ENCODE measurements at regions not wholly inside any gene's neighbourhood (a gene's known extent, or its start where the extent isn't known, plus 50 kb on each side); places are given as distances from the start of the nearest gene placed in this dataset.
A peak's percentile ranks its signal among the peaks of the same experiment; 100 is the strongest.

DNA sequence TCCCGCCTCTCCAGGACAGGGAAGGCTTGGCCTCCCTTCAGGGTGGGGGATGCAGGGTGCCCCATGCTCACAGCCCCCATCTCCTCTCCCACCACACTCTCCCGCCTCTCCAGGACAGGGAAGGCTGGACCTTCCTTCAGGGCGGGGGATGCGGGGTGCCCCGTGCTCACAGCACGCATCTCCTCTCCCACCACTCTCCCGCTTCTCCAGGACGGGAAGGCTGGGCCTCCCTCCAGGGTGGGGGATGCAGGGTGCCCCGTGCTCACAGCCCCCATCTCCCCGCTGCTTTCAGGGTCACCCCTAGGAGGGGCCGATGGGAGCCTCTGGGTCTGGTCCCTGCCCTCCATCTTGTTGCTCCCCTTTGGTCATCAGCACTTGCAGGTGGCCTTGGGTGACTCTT, 348.0 kb downstream of the CTTN start:
- DNase-seq: no peak

DNA sequence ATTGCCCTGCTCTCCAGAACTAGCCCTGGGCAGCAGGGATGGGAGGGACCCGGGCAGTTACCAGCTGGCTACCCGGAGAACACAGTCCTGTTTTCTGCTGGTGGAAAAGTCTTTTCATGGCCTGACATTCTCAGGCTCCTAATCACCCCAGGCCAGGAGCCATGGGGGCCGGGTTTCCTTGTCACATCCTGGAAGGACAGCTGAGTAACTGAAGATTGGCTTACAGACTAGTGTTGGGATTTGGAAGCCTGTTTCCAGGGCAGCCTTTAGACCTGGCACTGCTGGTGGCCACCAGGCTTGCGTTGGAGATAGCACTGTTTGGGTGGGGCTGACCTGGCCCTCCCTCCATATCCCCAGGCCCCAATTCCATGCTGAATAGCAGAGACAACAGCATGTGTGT, 349.0 kb downstream of the CTTN start:
- no peak for DNase-seq

DNA sequence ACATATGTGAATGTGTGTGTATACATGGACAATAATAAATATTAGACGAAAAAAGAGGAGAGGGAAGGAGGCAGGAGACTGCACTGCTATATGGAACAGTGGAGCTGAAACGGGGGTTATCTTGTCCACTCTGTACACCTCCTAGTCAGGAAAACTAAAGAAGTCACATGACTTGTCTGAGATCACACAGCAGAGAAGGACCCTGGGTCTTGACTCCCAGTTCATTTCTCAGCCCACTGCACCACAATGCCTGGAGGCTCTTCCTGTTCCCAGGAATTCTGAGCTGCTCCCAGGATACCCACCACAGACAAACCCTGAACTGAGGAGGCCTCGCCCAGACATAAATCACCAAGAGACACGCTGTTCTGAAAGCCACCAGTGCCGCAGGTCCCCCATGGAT, 349.6 kb downstream of the CTTN start:
- DNase-seq: no peak

DNA sequence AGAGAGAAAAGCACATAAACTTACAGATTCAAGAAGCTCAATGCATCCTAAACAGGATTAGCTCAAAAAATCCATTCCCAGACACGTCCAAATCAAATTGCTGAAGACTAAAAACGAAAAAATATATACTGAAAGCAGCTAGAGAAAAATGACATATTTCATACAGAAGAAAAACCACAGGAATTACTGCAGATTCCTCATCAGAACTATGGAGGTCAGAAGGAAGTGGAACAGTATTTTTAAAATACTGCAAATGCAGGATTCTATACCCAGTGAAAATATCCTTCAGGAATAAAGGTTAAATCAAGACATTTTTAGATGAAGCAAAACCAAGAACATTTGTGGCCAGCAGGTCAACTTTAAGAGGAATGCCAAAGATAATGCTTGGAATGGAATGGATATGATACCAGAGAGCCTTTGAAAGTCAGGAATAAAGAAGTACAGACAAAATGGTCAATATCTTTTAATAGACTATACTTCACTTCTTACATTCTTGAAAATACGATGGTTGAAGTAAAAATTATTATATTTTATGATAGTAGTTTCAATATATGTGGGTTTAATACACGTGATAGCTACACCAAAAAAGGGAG, 352.9 kb downstream of the CTTN start:
- peak in 1 of 3 experiments; percentile 23 for DNase-seq

DNA sequence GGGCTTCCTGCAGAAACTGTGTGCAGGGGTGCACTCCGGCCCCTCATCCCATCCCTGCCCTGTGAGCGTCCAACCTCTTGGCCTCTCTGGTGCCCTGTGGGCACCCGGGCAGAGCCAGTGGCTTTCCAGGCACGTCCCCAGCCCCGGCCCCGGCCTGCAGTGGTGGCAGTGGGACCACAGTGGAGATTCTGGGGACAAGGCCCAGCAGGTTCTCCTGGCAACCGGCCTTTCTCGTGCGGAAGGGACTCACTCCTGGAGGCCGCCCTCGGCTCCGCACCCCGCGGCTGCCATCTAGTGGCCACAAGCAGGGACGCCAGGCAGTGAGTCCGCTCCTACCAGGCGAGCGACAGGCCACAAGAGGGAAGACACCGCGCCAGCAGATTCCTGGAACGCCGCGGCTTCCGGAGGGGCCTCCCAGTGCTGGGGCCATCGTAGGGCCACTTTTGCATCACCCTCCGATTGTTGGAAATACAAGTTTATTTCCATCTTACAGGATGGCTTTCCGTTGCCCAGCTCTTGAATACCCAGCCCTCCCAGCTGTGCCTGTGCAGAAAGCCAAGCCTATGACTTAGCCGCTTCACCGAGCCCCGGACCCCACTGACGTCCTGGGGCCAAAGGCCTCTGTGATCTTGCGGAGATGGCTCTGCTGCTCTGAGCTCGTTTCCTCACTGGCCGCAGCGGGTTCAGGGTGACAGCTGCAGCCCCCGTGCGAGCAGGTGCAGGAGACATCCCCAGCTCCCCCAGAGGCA, 357.3 kb downstream of the CTTN start:
- DNase-seq: peak; percentile 74 to 90 (median 78)

DNA sequence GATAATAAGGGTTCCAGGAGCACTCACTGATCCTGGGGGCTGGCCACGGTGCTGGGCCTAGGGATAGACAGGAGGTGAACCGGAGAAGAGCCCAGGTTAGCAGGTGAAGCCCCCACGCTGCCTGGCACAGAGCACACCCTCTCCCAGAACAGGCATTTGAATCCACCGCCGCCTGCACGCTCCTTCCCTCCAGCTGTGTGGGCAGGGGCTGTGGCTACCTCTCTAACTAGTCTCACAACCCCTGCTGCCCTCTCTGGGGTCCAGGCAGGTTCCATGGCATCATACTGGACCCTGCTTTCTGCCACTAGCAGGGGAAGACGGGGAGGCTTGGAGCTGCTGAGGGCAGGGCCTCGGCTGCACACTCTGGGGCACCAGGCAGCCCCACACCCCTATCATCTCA, 358.0 kb downstream of the CTTN start:
- DNase-seq: no peak

DNA sequence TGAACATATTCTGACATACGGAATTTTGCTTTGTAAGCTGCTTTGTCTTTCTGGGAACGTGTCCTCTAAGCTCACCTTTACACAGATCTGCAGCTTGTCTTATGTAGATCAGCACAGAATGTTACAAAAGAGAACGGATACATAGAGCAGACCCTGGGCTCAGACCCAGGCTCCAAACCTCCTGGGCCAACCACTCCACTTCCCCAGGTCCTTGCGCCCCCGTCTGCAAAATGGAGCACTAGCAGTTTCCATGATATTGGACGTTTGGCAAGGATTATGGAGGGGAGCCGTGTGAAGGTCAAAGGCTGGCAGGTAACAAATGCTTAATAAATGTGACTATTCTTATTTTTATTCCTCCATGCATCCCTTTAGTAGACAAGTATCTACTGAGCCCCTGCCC, 358.4 kb downstream of the CTTN start:
- DNase-seq: no peak

DNA sequence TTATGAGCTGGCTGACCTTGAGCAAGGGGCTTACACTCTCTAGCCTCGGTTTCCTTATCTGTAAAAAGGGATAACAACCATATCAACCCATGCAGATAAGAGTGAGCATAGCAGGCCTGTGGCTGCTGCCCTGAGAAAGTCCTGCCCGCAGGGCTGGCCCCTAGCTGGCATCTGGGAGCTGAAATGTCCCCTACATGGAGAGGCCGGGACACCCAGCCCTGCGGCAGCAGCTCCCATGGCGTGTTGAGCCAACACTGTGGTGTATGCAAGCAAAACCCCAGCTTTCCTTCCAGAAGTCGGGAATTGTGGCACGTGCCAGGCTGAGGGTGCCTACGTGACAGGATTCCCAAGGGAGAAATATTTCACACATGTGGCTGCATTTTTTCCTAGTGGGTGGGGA, 358.9 kb downstream of the CTTN start:
- DNase-seq: no peak

DNA sequence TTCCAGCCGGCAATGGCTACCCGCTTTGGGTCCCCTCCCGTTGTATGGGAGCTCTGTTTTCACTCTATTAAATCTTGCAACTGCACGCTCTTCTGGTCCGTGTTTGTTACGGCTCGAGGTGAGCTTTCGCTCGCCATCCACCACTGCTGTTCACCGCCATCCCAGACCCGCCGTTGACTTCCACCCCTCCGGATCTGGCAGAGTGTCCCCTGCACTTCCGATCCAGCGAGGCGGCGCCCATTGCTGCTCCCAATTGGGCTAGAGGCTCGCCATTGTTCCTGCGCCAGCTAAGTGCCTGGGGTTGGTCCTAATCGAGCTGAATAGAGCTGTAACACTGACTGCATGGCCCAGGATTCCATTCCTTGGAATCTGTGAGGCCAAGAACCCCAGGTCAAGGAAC, 359.9 kb downstream of the CTTN start:
- DNase-seq: no peak

DNA sequence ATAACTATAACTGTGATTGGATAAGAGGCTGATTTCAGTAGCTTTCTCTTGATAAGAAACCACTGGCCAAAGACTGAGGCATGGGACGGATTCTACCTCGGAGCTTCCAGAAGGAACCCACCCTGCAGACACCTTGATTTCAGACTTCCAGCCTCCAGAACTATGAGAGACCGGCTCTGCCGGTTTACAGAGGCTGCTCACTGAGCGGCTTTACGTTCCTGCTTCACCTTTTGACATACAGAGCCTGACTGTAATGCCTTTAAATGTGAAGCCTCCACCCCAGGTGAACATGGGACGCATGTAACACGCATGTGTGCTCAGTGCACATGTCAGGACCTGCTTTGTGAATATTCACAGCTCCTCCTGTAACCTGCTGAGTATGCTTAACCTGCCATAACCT, 361.5 kb downstream of the CTTN start:
- no peak for DNase-seq

DNA sequence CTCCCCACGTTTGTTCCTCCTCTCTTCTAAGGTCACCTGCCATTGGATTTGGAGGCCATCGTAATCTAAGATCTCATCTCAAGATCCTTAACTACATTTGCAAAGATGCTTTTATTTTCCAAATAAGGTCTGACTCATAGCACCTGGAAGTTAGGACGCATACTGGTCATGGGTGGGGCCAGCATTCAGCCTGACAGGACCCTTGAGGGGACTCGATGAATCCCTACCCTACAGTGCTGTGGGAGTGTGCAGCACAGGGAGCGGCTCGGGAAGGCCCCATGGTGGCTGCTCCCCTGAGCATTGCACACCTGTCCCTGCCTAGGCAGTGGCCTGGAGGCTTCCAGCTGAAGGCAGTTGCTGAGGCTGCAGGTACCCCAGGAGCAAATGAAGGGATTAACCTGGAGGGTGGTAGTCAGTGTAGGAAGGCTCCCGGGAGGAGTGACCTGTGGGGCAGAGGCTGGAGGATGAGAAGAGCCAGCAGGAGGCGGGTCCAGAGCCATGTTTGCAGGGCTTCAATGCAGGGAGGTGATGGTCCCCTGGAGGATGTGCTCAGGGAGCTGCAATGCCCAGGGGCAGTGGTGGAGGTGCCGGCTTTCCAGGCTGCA, 362.2 kb downstream of the CTTN start:
- no peak for DNase-seq

DNA sequence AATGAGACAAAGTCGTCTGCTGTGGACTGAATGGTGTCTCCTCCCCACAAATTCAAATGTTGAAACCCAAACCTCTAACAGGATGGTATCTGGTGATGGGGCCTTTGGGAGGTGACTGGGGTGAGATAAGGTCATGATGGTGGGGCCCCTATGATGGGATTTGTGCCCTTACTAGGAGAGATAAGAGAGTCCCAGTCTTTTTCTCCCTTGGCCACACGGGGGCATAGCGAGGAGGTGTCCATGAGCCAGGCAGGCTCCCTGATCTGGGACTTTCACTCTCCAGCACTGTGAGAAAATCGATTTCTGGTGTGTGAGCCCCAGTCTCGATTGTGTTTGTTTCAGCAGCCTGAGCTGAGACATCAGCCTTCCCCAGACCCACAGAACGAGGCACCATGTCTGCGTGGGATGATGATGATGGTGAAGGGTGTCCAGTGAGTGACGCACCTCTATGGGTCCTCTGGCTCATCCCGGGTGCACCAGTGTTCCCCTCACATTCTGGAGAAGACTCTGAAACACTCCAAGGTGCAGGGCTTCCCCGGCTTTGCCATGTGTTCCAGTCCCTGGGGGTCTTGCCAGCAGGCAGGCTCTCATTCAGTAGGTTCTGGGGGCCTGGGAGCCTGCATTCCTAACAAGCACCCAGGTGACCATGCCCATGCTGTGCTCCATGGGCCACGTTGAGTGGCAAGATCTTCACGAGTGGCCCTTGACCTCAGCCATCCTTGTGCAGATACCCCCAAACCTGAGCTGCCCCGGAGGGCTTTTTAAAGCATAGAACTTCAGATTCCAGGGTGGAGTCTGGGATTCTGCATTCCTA, 363.0 kb downstream of the CTTN start:
- no peak for DNase-seq

DNA sequence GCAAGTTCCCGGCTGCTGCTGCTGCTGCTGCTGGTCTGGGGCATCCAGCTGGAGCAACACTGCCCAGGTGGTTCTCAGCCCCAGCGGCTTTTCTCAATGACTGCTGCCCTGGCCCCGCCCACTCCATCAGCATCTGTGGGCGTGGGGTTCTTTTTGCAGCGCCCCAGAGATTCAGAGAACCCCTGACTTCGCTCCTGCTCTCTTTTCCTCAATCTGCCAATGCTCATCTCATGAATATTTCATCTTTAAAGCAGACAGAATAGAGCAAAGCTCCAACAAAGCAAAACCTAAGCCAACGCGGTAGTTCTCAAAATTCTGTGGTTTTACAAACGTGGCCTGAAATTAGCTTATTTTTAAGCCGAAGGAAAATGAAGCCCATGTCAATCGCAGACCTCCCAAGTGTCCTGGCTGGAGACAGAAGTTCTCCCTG, 363.6 kb downstream of the CTTN start:
- DNase-seq: no peak

DNA sequence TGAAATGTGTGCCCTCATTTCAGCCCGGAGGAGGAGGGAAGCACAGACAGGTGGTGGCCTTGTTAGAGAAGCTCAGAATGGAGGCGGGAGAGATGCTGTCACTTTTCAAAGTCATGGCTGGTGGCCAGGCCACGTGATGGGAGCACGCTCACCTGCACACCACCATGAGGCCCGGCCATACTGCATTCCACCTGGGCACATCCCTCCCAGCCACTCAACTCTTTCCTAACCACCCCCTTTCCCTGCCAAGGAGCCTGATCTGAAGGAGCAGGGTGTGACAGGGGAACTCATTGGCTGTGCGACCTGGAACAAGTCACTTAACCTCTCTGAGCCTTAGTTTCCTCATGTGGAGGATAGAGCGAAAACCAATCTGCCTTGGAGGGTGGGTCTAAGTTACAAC, 364.5 kb downstream of the CTTN start:
- DNase-seq: no peak

DNA sequence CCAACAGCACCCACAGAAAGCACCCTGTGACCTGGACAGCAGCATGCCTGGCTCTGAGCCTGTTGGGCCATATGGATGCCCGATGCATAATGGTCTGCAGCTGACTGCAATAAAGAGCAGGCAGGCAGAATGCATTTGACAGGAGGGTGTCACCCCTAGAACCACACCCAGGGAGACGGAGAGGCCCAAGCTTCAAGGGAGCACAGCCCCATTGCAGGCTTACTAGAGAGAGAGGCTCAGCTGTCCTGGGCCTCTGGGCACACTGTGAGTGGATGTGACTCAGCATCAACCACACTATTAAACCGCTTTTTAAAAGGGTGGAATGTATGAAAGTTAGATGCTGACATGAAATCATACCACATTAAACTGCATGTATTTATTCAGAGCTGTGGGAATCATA, 365.3 kb downstream of the CTTN start:
- no peak for DNase-seq

DNA sequence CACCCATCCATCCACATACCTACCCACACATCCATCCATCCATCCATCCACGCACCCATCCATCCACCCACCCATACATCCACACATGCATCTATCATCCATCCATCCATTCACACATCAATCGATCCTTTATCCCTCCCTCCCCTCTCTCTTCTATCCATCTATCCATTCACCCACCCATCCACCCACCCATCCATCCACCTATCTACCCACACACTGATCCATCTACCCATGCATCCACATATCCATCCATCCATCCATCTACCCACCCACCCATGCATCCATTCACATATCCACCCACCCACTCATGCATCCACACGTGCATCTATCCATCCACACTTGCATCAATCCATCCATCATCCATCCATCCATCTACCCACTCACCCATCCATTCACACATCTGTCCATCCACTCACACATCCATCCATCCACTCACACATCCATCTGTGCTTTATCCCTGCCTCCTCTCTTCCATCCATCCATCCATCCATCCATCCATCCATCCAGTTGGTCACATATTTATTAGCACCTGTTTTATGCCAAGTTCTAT, 366.1 kb downstream of the CTTN start:
- DNase-seq: no peak

DNA sequence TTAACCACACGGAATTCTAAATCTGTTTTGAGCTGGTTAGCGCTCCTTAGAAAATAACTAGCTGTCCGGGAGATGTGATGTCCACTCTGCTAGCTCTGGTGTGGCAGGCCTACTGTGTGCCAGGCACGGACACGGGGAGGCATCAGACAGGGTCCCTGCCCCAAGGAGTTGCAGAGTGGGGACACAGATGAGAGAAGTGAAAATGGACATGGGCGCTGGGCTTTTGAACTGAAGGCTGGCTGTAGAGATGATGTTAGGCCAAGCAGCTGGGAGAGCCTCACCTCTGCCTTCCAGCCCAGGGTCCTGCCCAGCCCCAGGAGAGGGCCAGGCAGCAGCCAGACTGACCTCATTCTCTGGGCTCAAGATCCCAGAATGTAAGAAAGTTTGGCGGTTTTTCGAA, 368.6 kb downstream of the CTTN start:
- DNase-seq: no peak

DNA sequence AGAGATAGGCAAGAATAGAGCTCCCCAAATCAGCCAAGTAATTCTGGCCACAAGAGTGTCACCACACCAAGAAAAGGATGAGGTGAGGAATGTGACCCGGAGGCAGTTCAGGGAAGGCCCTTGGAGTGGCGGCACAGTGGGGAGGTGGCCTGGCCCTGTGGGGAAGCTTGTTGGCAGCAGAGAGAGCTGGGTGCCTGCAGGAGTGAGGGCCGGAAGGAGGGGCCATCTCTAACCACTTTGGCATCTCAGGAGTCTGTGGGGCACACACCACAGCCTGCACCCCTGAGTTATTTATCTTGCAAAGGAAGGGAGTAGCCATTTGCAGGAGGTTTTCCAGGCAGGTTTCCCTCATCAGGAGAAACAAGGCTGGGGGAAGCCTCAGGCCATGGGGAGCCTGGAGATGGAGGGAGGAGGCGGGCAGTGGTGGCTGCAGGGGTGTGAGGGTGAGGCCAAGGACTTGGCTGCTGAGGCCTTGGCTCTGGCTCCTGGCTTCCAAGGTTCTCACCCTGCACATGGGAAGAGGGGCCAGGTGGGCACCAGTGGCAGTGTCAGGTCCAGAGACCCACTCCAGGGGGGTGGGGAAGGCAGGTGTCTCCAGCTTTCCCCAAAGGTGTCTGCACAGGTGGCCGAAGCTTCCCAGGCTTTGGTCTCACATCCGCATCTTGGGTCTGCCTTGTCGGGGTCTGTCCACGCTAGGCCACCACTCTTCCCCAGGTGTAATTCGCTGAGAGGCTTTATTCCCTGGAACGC, 370.2 kb downstream of the CTTN start:
- DNase-seq: no peak

DNA sequence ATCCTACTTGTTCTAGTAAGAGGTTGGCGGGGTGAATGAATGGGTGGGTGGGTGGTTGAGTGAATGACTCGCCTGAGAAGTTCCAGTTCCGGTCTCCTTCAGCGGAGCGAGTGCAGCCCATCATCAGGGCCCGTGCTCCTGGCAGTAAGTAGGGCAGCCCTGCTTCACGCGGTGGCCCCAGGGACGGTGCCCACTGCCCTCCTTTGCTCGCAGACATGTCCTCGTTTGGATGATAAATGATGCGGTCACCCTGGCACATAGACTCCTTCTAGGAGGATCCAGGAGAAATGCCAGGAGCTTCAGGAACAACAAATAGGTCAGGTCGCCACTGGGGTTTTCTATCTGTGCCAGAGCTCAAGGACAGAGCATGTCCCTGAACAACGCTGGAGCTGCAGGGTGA, 370.8 kb downstream of the CTTN start:
- DNase-seq: no peak

DNA sequence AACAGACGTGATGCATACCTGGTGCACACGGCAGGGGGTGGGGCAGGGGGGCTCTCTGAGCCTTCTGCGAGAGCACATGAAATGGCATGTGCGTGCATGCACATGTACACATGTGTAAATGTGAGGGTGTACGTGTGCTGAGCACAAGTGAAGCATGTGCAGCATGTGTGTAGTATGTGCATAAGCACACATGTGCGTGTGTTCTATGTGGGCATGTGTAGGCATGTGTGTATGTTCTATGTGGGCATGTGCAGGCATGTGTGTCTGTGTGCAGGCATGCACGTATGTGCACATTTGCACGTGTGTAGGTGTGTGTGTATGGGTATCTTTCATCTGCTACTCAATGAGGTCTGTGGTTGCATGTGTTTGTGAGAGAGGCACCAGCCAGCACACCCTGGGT, 371.2 kb downstream of the CTTN start:
- no peak for DNase-seq

DNA sequence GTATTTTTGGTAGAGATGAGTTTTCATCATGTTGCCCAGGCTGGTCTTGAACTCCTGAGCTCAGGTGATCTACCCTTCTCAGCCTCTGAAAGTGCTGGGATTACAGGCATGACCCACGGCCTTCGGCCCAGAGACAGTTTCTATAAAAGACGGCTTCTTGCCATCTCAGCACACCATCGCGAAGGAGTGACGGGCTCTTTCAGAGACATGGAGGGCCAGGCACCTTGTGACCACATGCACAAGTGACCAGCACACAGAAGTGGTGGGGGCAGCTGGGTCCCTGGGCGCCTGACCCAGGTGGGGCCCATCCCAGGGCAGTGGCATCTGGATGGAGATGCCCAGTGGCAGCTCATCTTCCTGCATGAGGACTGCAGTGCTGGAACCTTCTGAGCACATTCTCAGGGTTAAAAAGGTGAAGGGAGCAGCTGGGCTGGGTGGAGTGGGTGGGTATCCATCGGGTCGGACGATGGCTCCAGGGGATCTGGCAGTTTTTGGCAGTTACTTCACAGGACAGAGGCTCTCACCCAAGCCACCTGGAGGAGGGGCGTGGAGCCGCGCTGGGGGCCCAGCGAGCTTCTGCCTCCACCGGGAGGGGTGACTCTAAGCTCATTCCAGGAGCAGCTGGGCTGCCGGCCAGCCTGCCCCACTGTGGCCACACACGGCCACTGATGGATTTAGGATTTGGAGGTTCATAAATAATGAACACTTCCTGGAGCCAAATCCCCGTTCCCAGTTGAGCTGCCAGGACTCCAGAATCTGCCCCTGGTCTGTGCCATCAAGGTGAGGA, 373.0 kb downstream of the CTTN start:
- no peak for DNase-seq

DNA sequence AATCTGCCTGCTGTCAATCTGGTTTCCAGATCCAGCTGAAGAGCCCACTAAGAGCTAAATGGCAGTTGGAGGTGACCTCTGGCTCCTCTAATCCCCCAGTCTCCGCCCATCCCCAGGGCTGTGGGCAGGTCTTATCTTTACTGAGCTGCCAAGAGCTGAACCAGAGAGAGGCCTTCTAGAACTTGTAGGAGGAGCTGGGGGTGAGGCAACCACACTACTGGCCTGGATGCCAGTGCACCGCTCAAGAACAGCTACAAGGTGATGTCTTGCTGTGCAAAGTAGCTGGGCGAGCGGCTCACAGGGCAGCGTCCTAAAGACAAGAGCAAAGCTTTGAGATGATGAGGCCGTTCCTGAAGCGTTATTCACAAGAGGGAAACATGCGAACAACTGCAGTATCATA, 374.6 kb downstream of the CTTN start:
- DNase-seq: no peak
